ENCODE measurements at regions not wholly inside any gene's neighbourhood (a gene's known extent, or its start where the extent isn't known, plus 50 kb on each side); places are given as distances from the start of the nearest gene placed in this dataset.

GRCh38 chr10:130453721-130454542 lies 317.7 kb downstream of the GLRX3 start:
- no peak for FAIRE-seq
- TF ChIP-seq POU2F2 (IDR thresholded peaks at IDR 0.05; ENCODE audit: low read depth, low read length) (no peak), TAF1 (IDR thresholded peaks at IDR 0.05; ENCODE audit: low read depth, low read length) (no peak), PAX5 (IDR thresholded peaks at IDR 0.05; ENCODE audit: insufficient read depth, low read length, severe bottlenecking) (no peak), SPI1 (IDR thresholded peaks at IDR 0.05; ENCODE audit: low read depth, low read length) (no peak), POLR2AphosphoS5 (IDR thresholded peaks at IDR 0.05; ENCODE audit: low read depth, low read length) (no peak), POLR2A (IDR thresholded peaks at IDR 0.05; ENCODE audit: low read depth, low read length) (no peak)
- no peak for DNase-seq (ENCODE audit: insufficient read length, low spot score)

GRCh38 chr10:130454543-130455000 lies 318.4 kb downstream of the GLRX3 start:
- TF ChIP-seq PAX5 (IDR thresholded peaks at IDR 0.05; ENCODE audit: insufficient read depth, low read length, severe bottlenecking) (no peak), SPI1 (IDR thresholded peaks at IDR 0.05; ENCODE audit: low read depth, low read length) (no peak), POU2F2 (IDR thresholded peaks at IDR 0.05; ENCODE audit: low read depth, low read length) (no peak), POLR2A (IDR thresholded peaks at IDR 0.05; ENCODE audit: low read depth, low read length) (no peak), POLR2AphosphoS5 (IDR thresholded peaks at IDR 0.05; ENCODE audit: low read depth, low read length) (no peak)
- DNase-seq (ENCODE audit: insufficient read length, low spot score), result no peak
- FAIRE-seq, result no peak

GRCh38 chr10:130455111-130455695 lies 319.0 kb downstream of the GLRX3 start:
- FAIRE-seq, result no peak
- TF ChIP-seq POU2F2 (IDR thresholded peaks at IDR 0.05; ENCODE audit: low read depth, low read length) (no peak), PAX5 (IDR thresholded peaks at IDR 0.05; ENCODE audit: insufficient read depth, low read length, severe bottlenecking) (no peak), SPI1 (IDR thresholded peaks at IDR 0.05; ENCODE audit: low read depth, low read length) (no peak), TAF1 (IDR thresholded peaks at IDR 0.05; ENCODE audit: low read depth, low read length) (no peak), POLR2AphosphoS5 (IDR thresholded peaks at IDR 0.05; ENCODE audit: low read depth, low read length) (no peak), POLR2A (IDR thresholded peaks at IDR 0.05; ENCODE audit: low read depth, low read length) (no peak)

GRCh38 chr10:130455791-130456190 lies 319.6 kb downstream of the GLRX3 start:
- TF ChIP-seq SPI1 (IDR thresholded peaks at IDR 0.05; ENCODE audit: low read depth, low read length), result no peak
- TF ChIP-seq POU2F2 (IDR thresholded peaks at IDR 0.05; ENCODE audit: low read depth, low read length), result no peak
- no peak for TF ChIP-seq POLR2A (IDR thresholded peaks at IDR 0.05; ENCODE audit: low read depth, low read length)
- no peak for TF ChIP-seq TAF1 (IDR thresholded peaks at IDR 0.05; ENCODE audit: low read depth, low read length)
- TF ChIP-seq PAX5 (IDR thresholded peaks at IDR 0.05; ENCODE audit: insufficient read depth, low read length, severe bottlenecking), result no peak
- no peak for TF ChIP-seq POLR2AphosphoS5 (IDR thresholded peaks at IDR 0.05; ENCODE audit: low read depth, low read length)
- FAIRE-seq, result no peak

More at GRCh38 chr10:130455111-130455695, 319.0 kb downstream of the GLRX3 start:
- DNase-seq (ENCODE audit: insufficient read length, low spot score), result no peak

GRCh38 chr10:130456616-130457015 lies 320.4 kb downstream of the GLRX3 start:
- TF ChIP-seq PAX5 (IDR thresholded peaks at IDR 0.05; ENCODE audit: insufficient read depth, low read length, severe bottlenecking) (no peak), POU2F2 (IDR thresholded peaks at IDR 0.05; ENCODE audit: low read depth, low read length) (no peak), POLR2AphosphoS5 (IDR thresholded peaks at IDR 0.05; ENCODE audit: low read depth, low read length) (no peak), SPI1 (IDR thresholded peaks at IDR 0.05; ENCODE audit: low read depth, low read length) (no peak), TAF1 (IDR thresholded peaks at IDR 0.05; ENCODE audit: low read depth, low read length) (no peak), POLR2A (IDR thresholded peaks at IDR 0.05; ENCODE audit: low read depth, low read length) (no peak)
- no peak for FAIRE-seq
- DNase-seq (ENCODE audit: insufficient read length, low spot score), result no peak

More at GRCh38 chr10:130455791-130456190, 319.6 kb downstream of the GLRX3 start:
- DNase-seq (ENCODE audit: insufficient read length, low spot score), result no peak

- no peak for FAIRE-seq
- DNase-seq (ENCODE audit: insufficient read length, low spot score), result no peak
- no peak for TF ChIP-seq SPI1 (IDR thresholded peaks at IDR 0.05; ENCODE audit: low read depth, low read length)
- no peak for TF ChIP-seq PAX5 (IDR thresholded peaks at IDR 0.05; ENCODE audit: insufficient read depth, low read length, severe bottlenecking)
- TF ChIP-seq TAF1 (IDR thresholded peaks at IDR 0.05; ENCODE audit: low read depth, low read length), result no peak
- TF ChIP-seq POLR2AphosphoS5 (IDR thresholded peaks at IDR 0.05; ENCODE audit: low read depth, low read length), result no peak
- no peak for TF ChIP-seq POU2F2 (IDR thresholded peaks at IDR 0.05; ENCODE audit: low read depth, low read length)
- TF ChIP-seq POLR2A (IDR thresholded peaks at IDR 0.05; ENCODE audit: low read depth, low read length), result no peak
Measured at GRCh38 chr10:130458509-130458908, 322.3 kb downstream of the GLRX3 start.

GRCh38 chr10:130459011-130459410 lies 322.8 kb downstream of the GLRX3 start:
- FAIRE-seq, result no peak
- no peak for DNase-seq (ENCODE audit: insufficient read length, low spot score)
- no peak for TF ChIP-seq POLR2AphosphoS5 (IDR thresholded peaks at IDR 0.05; ENCODE audit: low read depth, low read length)
- no peak for TF ChIP-seq POU2F2 (IDR thresholded peaks at IDR 0.05; ENCODE audit: low read depth, low read length)
- TF ChIP-seq POLR2A (IDR thresholded peaks at IDR 0.05; ENCODE audit: low read depth, low read length), result no peak
- TF ChIP-seq TAF1 (IDR thresholded peaks at IDR 0.05; ENCODE audit: low read depth, low read length), result no peak
- TF ChIP-seq SPI1 (IDR thresholded peaks at IDR 0.05; ENCODE audit: low read depth, low read length), result no peak
- TF ChIP-seq PAX5 (IDR thresholded peaks at IDR 0.05; ENCODE audit: insufficient read depth, low read length, severe bottlenecking), result no peak

GRCh38 chr10:130459851-130460490 lies 323.8 kb downstream of the GLRX3 start:
- DNase-seq (ENCODE audit: insufficient read length, low spot score), result no peak
- TF ChIP-seq SPI1 (IDR thresholded peaks at IDR 0.05; ENCODE audit: low read depth, low read length), result no peak
- no peak for TF ChIP-seq POLR2A (IDR thresholded peaks at IDR 0.05; ENCODE audit: low read depth, low read length)
- TF ChIP-seq PAX5 (IDR thresholded peaks at IDR 0.05; ENCODE audit: insufficient read depth, low read length, severe bottlenecking), result no peak
- no peak for TF ChIP-seq POLR2AphosphoS5 (IDR thresholded peaks at IDR 0.05; ENCODE audit: low read depth, low read length)
- TF ChIP-seq TAF1 (IDR thresholded peaks at IDR 0.05; ENCODE audit: low read depth, low read length), result no peak
- TF ChIP-seq POU2F2 (IDR thresholded peaks at IDR 0.05; ENCODE audit: low read depth, low read length), result no peak
- no peak for FAIRE-seq

- DNase-seq (ENCODE audit: insufficient read length, low spot score), result no peak
- no peak for TF ChIP-seq SPI1 (IDR thresholded peaks at IDR 0.05; ENCODE audit: low read depth, low read length)
- TF ChIP-seq POU2F2 (IDR thresholded peaks at IDR 0.05; ENCODE audit: low read depth, low read length), result no peak
- no peak for TF ChIP-seq POLR2AphosphoS5 (IDR thresholded peaks at IDR 0.05; ENCODE audit: low read depth, low read length)
- TF ChIP-seq PAX5 (IDR thresholded peaks at IDR 0.05; ENCODE audit: insufficient read depth, low read length, severe bottlenecking), result no peak
- TF ChIP-seq TAF1 (IDR thresholded peaks at IDR 0.05; ENCODE audit: low read depth, low read length), result no peak
- no peak for TF ChIP-seq POLR2A (IDR thresholded peaks at IDR 0.05; ENCODE audit: low read depth, low read length)
- no peak for FAIRE-seq
Measured at GRCh38 chr10:130461631-130462030, 325.4 kb downstream of the GLRX3 start.
